ENCODE measurements at regions not wholly inside any gene's neighbourhood (a gene's known extent, or its start where the extent isn't known, plus 50 kb on each side); places are given as distances from the start of the nearest gene placed in this dataset.

DNA sequence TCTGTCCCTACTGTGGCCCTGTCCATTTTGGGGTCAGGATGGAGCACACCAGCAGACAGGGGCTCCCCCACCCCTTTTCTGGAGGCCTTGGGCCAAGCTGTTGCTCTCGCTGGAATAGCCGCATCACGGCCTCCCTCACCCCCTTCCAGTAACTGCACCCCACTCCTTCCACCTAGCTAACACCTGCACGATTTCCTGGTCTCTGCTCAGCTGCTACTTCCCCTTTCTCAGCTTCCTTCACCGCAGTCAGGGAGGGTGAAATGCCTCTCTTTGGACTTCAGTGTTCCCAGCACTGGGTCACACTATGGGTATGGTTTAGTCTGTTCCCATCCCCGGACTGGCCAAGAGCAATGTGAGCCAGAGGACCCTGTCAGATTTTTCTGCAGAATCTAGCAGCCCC, 400.2 kb downstream of the MCTP2 start:
- TF ChIP-seq, protein P1, sequence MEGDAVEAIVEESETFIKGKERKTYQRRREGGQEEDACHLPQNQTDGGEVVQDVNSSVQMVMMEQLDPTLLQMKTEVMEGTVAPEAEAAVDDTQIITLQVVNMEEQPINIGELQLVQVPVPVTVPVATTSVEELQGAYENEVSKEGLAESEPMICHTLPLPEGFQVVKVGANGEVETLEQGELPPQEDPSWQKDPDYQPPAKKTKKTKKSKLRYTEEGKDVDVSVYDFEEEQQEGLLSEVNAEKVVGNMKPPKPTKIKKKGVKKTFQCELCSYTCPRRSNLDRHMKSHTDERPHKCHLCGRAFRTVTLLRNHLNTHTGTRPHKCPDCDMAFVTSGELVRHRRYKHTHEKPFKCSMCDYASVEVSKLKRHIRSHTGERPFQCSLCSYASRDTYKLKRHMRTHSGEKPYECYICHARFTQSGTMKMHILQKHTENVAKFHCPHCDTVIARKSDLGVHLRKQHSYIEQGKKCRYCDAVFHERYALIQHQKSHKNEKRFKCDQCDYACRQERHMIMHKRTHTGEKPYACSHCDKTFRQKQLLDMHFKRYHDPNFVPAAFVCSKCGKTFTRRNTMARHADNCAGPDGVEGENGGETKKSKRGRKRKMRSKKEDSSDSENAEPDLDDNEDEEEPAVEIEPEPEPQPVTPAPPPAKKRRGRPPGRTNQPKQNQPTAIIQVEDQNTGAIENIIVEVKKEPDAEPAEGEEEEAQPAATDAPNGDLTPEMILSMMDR (conservative IDR thresholded peaks at IDR 0.05; ENCODE audit: low read depth in 2 of 2), result no peak
- TF ChIP-seq, protein P2, sequence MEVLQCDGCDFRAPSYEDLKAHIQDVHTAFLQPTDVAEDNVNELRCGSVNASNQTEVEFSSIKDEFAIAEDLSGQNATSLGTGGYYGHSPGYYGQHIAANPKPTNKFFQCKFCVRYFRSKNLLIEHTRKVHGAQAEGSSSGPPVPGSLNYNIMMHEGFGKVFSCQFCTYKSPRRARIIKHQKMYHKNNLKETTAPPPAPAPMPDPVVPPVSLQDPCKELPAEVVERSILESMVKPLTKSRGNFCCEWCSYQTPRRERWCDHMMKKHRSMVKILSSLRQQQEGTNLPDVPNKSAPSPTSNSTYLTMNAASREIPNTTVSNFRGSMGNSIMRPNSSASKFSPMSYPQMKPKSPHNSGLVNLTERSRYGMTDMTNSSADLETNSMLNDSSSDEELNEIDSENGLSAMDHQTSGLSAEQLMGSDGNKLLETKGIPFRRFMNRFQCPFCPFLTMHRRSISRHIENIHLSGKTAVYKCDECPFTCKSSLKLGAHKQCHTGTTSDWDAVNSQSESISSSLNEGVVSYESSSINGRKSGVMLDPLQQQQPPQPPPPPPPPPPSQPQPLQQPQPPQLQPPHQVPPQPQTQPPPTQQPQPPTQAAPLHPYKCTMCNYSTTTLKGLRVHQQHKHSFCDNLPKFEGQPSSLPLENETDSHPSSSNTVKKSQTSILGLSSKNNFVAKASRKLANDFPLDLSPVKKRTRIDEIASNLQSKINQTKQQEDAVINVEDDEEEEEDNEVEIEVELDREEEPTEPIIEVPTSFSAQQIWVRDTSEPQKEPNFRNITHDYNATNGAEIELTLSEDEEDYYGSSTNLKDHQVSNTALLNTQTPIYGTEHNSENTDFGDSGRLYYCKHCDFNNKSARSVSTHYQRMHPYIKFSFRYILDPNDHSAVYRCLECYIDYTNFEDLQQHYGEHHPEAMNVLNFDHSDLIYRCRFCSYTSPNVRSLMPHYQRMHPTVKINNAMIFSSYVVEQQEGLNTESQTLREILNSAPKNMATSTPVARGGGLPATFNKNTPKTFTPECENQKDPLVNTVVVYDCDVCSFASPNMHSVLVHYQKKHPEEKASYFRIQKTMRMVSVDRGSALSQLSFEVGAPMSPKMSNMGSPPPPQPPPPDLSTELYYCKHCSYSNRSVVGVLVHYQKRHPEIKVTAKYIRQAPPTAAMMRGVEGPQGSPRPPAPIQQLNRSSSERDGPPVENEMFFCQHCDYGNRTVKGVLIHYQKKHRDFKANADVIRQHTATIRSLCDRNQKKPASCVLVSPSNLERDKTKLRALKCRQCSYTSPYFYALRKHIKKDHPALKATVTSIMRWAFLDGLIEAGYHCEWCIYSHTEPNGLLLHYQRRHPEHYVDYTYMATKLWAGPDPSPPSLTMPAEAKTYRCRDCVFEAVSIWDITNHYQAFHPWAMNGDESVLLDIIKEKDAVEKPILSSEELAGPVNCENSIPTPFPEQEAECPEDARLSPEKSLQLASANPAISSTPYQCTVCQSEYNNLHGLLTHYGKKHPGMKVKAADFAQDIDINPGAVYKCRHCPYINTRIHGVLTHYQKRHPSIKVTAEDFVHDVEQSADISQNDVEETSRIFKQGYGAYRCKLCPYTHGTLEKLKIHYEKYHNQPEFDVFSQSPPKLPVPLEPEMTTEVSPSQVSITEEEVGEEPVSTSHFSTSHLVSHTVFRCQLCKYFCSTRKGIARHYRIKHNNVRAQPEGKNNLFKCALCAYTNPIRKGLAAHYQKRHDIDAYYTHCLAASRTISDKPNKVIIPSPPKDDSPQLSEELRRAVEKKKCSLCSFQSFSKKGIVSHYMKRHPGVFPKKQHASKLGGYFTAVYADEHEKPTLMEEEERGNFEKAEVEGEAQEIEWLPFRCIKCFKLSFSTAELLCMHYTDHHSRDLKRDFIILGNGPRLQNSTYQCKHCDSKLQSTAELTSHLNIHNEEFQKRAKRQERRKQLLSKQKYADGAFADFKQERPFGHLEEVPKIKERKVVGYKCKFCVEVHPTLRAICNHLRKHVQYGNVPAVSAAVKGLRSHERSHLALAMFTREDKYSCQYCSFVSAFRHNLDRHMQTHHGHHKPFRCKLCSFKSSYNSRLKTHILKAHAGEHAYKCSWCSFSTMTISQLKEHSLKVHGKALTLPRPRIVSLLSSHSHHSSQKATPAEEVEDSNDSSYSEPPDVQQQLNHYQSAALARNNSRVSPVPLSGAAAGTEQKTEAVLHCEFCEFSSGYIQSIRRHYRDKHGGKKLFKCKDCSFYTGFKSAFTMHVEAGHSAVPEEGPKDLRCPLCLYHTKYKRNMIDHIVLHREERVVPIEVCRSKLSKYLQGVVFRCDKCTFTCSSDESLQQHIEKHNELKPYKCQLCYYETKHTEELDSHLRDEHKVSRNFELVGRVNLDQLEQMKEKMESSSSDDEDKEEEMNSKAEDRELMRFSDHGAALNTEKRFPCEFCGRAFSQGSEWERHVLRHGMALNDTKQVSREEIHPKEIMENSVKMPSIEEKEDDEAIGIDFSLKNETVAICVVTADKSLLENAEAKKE (CRISPR knock-in tag; IDR thresholded peaks at IDR 0.05), result no peak
- TF ChIP-seq POLR2AphosphoS5 (IDR thresholded peaks at IDR 0.05; ENCODE audit: low read depth) (no peak), JUNB (IDR thresholded peaks at IDR 0.05; ENCODE audit: unreplicated experiment) (no peak), CREB1 (CRISPR knock-in tag; IDR thresholded peaks at IDR 0.05; ENCODE audit: low read depth) (no peak), ZNF114 (CRISPR knock-in tag; IDR thresholded peaks at IDR 0.05) (no peak), NANOG (IDR thresholded peaks at IDR 0.05; ENCODE audit: borderline replicate concordance) (no peak), EZH2 (IDR thresholded peaks at IDR 0.05; ENCODE audit: low read depth, unreplicated experiment) (no peak), ZNF331 (CRISPR knock-in tag; IDR thresholded peaks at IDR 0.05; ENCODE audit: low read depth) (no peak), EZH2phosphoT487 (IDR thresholded peaks at IDR 0.05; ENCODE audit: unreplicated experiment) (no peak), STAT1 (IDR thresholded peaks at IDR 0.05; ENCODE audit: unreplicated experiment) (no peak)
- TF ChIP-seq, protein P3, sequence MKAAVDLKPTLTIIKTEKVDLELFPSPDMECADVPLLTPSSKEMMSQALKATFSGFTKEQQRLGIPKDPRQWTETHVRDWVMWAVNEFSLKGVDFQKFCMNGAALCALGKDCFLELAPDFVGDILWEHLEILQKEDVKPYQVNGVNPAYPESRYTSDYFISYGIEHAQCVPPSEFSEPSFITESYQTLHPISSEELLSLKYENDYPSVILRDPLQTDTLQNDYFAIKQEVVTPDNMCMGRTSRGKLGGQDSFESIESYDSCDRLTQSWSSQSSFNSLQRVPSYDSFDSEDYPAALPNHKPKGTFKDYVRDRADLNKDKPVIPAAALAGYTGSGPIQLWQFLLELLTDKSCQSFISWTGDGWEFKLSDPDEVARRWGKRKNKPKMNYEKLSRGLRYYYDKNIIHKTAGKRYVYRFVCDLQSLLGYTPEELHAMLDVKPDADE (IDR thresholded peaks at IDR 0.05), result no peak
- TF ChIP-seq, protein P4, sequence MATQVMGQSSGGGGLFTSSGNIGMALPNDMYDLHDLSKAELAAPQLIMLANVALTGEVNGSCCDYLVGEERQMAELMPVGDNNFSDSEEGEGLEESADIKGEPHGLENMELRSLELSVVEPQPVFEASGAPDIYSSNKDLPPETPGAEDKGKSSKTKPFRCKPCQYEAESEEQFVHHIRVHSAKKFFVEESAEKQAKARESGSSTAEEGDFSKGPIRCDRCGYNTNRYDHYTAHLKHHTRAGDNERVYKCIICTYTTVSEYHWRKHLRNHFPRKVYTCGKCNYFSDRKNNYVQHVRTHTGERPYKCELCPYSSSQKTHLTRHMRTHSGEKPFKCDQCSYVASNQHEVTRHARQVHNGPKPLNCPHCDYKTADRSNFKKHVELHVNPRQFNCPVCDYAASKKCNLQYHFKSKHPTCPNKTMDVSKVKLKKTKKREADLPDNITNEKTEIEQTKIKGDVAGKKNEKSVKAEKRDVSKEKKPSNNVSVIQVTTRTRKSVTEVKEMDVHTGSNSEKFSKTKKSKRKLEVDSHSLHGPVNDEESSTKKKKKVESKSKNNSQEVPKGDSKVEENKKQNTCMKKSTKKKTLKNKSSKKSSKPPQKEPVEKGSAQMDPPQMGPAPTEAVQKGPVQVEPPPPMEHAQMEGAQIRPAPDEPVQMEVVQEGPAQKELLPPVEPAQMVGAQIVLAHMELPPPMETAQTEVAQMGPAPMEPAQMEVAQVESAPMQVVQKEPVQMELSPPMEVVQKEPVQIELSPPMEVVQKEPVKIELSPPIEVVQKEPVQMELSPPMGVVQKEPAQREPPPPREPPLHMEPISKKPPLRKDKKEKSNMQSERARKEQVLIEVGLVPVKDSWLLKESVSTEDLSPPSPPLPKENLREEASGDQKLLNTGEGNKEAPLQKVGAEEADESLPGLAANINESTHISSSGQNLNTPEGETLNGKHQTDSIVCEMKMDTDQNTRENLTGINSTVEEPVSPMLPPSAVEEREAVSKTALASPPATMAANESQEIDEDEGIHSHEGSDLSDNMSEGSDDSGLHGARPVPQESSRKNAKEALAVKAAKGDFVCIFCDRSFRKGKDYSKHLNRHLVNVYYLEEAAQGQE (IDR thresholded peaks at IDR 0.05; ENCODE audit: unreplicated experiment), result no peak
- H3K9me3 Mint-ChIP-seq, result no peaks in the 10 kb centered on the region
- no peaks in the 10 kb centered on the region for H3K27me3 Mint-ChIP-seq (ENCODE audit: insufficient read depth, low read depth, poor library complexity)
- Histone ChIP-seq H3K79me2 (replicated peaks; ENCODE audit: insufficient read depth) (no peaks in the 10 kb centered on the region), H2AFZ (peak overlapping the region; percentile 78; the same call in 1 of the 2 replicates), H3K27me3 (ENCODE audit: insufficient read depth) (no peaks in the 10 kb centered on the region), H3K9me2 (ENCODE audit: insufficient read depth) (no peaks in the 10 kb centered on the region), H3K4me1 (ENCODE audit: insufficient read depth) (no peaks in the 10 kb centered on the region), H3K27ac (ENCODE audit: low read depth) (no peak overlapping the region), H3F3A (replicated peaks; ENCODE audit: low read depth) (no peaks in the 10 kb centered on the region), H4K20me1 (replicated peaks; ENCODE audit: insufficient read depth) (no peaks in the 10 kb centered on the region), H3K4me2 (no peak overlapping the region), H3K4me3 (no peak overlapping the region), H3K36me3 (ENCODE audit: insufficient read depth) (no peaks in the 10 kb centered on the region)
- H3K27ac Mint-ChIP-seq, result no peak overlapping the region
- no peak for DNase-seq (ENCODE audit: low spot score)
- no peak for ATAC-seq
- H3K4me3 Mint-ChIP-seq, result no peak overlapping the region
- H3K36me3 Mint-ChIP-seq (ENCODE audit: low read depth), result no peaks in the 10 kb centered on the region
- H3K4me1 Mint-ChIP-seq, result peaks cover 2% of the 10 kb centered on the region; the same call in 1 of the 3 replicates
